Superior temporal gyrus (tissue), 1 donor: ENCODE measurements at regions not wholly inside any gene's neighbourhood (a gene's known extent, or its start where the extent isn't known, plus 50 kb on each side); places are given as distances from the start of the nearest gene placed in this dataset.

ENCODE experiments used
- DNase-seq: peaks from one replicate; pipeline ENCODE4 v3.0.0-alpha.2; 2016; ENCODE audit errors: extremely low spot score

DNA sequence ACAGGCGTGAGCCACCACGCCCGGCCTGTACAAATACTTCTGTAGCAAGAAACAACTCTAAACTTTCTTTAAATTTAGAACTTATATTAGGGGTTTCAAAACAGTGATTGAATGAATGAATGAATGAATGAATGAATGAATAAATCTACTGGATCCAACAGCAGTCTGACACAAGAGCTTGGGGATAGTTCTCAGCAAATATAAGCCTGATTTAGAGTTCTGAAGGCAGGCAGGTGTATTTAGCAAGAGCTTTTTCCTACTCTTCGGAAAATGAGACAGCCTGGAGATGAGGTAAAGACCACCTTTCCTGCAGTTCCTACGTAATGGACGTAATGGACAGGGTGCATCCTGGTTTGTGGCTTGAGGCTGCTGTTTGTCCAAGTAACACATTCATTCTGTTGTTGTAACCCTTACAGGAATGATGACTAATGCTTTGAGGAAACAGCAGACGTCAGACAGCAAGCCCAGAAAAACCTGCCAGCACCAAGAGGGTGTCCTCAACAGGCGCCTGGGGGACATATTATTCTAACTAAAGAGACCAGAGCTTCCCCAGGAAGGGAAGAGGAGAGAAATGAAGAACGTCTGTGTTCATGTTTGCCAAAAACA lies 277.4 kb upstream of the SOX5 start:
- no peak for DNase-seq

DNA sequence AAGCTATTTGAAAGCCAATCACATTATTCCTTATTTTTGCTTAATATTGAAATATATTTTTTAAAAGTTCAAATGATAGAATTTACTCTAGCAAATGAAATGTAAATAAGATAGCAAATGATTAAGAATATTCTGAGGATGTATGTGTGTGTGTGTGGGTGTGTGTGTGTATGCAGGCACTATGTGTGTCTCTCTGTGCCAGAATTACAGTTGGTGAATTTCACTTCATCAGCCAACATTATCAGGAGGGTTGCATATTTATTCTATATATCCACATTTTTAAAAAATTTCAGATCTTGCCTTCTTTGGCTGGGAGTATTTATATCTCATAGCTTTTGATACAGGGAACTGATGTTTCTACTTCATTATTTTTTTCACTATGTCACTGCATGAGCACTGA lies 274.9 kb upstream of the SOX5 start:
- DNase-seq: no peak

DNA sequence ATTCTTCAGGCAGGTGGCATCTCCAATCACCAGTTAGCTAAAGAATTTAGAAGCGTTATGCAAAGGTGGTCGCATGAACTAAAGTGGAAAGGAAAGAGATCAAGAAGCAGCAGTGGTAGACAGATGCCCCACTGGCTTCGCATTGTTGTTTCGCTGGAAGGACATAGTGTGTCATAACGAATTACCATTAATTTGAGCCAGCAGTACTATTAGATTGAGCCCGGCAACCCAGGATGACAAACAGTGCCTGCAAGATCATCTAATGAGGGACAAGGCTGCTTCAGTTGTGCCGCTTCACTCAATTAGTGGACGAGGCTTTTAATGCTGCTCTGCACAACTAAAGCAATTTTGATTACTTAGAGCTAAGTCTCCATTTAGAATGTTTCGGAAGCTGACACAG lies 274.5 kb upstream of the SOX5 start:
- DNase-seq: no peak

DNA sequence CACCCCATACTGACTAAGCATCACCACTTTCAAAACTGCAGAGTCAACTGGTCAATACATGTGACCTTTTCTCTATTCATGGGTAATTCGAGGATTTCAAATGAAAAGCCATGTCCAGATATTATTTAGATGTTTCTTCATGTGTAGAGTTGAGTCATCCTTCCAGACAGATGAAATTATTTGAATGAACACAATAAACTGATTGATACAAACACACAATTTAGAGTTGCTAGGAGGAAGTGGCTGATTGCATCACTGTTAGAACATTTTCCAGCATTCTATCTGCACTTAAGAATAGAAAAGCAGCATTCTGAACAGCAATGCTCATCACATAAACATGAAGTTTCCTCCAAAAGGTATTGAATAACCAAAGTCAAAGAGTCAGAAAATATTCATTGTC lies 273.5 kb upstream of the SOX5 start:
- DNase-seq: no peak

DNA sequence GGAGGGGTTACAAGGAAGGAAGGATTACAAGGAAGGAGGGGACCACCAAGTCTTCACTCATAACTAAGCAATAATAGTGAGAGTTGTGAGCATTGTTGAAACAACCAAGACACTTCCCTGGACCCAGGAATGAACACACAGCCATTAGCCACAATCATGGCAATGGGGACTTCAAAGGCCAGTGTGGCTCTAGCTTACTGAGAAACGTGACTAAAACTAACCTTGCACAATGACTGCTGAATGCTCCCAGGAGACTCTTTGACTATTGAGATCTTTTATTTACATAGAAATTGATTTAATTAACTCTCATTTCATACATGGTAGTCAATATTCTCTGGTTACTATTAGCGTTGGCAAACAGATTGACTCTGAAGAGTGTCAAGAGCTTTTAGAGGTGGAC lies 263.0 kb upstream of the SOX5 start:
- DNase-seq: no peak

DNA sequence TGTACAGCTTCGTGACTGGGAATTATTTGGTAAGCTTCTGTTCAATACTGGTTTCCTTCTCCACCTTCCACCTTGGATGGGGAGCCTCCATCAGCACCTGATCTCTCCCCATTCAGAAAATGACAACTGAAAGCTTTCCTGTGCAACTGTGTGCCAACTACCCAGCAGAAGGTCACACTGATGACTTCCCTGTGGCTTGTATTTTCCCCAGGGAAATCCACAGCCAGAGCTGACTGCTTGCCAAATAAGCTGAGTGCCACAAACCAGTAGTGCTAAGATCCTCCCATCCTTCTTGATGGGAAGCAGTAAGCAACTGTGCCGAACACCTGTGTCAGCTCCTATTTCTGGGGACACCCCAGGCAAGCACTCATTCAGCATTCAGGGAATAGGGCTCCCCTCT lies 257.2 kb upstream of the SOX5 start:
- DNase-seq: no peak

DNA sequence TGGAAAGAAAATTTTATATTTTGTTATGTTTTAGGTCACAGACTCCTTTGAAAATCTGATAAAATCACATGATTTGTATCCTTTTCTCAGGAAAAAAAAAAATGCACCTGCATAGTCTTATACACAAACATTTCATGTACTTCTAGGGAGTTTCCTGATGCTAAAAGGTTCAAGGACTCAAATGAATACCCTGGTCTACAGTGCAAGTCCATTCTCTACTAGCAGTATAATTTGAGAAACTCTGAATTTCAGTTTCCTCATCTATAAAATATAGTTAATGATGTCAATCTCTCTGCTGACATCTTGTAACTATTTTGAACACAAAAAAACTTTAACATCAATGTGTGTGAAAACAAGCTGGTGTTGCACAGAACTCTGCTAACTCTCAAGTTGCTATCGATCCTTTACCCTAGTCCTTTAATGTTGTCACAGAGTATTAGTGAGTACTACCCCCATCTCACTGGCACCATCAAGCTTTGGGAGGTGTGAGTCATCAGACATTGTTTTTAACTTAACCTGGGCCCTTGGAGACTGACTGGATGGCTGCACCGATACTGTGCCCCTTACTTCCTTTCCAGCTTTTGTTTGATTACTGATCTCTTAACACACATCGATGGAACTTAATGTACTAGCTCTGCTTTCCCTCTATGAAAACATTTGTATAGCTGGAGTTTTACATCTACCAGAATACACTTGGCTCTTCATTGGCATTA lies 251.9 kb upstream of the SOX5 start:
- no peak for DNase-seq

DNA sequence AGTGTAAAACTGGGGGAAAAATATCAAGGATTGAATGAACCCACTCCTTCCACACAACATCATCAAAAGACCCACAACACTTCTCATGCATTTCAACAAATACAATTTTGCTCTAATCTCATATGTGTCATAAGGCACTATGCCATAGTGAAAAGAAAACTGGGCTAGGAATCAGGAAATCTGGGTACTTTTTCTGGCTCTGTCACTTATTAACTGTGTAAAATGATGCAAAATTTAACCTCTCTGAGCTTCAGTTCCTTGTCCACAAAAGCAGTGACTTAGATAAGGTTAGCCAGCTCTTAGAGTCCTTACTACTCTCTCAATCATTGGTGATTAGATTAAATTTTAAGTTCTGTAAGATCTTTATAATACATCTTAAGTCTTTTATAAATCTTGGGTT lies 250.5 kb upstream of the SOX5 start:
- DNase-seq: no peak

DNA sequence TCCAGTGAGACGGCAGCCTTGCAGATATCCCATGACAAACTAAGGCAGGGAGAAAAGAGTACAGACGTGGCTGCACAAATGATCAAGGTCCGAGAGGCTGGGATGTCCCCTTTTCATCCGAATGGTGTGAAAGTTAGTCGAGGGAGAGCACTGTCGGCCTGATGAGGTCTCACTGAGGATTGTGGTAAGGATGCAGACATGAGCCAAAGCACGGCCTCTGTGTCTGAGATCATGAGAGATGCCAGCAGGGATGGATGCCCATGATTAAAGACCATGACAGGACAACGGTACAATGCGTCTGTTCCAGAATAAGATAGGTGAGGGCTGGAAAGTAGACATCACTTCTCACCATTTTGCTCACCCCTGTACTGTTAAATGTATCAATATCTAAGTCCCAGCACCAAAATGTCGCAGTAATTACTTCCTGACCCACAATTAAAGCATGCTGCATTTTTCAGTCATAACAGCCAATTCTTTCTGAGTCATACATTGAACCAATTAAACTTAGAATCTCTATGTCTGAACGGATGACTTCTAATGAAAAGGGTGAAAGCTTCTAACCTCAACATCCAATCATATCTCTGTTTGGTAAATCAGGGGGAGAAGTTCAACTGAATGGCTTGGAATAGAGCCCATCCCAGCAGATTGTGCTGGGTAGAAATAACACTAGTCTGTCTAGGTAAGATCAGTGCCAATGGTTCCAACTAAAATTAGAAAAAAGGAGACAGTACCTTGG lies 249.6 kb upstream of the SOX5 start:
- DNase-seq: no peak

DNA sequence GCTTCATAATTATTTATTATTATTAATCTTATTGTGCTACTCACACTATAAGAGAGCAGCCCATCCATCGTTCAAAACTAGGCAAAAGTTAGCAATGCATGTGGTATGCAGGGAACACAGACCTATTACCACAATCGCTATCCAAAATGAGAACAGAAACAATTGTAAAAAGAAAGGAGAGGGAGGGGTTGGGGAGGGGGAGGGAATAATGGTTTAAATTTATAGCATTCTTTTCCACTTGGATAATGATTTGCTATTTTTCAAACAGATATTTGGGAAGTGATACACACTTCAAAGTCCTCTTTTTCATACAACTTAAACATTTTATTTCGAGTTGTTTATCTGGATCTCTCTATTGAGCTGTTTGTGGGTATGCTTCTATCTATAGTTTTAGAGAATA lies 248.6 kb upstream of the SOX5 start:
- DNase-seq: no peak

DNA sequence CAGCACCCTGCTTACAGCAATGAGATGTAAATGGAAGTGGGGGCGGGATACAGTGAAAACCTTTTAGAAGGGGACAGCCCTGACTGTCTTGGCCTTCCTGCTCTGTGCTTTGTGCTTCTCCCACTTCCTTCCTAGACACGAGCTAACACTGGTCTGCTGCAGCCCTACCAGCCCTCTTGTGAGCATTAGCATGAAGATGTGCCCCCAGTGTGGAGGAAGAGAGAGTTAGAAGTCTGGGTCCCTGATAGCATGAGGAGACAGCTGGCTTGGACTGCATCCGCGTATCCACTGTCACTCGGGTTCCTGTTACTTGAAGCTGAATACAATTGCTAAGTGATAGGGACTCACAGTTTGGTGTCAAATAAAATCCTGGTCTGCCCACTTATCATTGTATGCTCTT lies 248.1 kb upstream of the SOX5 start:
- DNase-seq: no peak

DNA sequence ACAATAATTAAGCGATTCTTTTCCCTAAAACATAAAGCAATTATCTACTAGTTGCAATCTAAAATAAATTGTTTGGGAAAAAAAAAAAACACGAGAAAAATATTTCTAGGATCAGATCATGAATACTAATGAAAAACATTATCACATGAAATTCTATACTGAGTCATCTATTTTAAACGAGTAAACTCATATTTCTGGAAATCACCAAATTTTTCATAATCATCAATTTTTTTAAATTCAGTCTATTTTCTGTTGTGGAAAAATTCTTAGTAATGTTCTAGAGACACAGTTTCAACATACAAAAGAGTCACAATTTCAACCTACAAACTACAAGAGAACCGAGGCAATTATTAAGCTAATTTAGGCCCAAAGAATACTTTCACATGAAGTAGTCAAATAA lies 245.6 kb upstream of the SOX5 start:
- DNase-seq: no peak

DNA sequence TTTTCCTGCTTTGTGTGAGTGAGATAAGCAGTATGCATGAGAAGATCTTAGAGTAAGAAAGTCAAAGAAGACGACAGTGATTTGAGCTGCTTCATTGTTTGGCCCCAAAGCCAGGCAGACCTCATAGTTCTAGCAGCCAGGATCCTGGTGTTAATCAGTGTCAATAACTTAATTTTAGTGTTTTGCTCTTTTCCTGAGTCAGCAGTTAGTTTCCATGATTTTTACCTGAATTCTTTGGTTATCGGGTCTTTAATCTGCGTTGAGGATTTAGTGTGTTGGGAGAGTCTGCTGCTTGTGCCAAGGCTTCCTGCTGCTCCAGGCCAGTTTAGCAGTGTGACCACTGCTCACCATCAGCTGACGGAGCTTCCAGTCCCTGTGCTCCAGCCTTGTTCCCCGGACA lies 241.6 kb upstream of the SOX5 start:
- DNase-seq: no peak

DNA sequence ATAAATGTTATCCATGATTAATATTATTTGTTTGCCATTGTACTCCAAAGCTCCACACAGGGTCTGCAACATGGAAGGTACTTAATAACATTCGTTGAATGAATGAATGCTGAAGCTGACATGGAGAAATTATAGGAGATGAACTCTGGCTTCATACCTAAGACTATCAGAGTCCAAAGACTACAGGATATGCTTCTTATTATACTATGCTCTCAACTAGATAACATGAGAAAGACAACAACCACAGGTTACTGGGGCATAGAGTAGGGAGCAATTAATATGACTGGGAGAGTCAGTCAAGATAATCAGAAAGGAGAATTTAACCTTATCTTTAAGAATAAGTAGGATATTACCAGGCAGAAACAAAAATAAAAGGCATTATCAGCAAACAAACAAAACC lies 236.3 kb upstream of the SOX5 start:
- no peak for DNase-seq

DNA sequence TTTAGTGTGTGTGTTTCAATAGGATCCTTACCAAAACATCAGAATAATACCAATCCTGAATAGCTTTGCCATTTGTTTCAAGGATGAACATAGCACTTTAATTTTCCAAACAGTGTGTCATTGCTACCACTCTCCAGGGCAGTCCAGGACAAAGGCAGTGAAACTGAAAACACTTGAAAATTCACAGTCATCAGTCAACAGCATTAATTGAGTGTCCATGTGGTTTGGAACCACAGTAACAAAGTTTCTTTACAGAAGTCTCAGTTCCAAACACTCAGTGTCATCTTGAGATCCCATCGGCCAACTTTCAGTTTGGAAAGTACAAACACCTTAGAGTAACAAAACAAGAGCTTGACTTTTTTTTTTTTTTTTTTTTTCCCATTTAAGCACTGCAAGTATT lies 228.4 kb upstream of the SOX5 start:
- DNase-seq: no peak

DNA sequence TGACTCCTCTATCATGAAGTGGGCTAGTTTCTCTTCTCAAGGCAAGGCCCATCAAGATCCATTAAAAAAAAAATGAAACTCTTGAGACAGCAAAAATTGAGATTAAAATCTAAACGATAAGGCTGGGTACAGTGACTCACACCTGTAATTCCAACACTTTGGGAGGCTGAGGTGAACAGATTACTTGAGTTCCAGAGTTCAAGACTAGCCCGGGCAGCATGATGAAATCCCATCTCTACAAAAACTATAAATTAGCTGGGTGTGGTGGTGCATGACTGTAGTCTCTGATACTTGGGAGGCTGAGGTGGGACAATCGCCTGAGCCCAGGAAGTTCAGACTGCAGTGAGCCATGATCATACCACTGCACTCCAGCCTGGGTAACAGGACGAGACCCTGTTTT lies 226.5 kb upstream of the SOX5 start:
- no peak for DNase-seq

DNA sequence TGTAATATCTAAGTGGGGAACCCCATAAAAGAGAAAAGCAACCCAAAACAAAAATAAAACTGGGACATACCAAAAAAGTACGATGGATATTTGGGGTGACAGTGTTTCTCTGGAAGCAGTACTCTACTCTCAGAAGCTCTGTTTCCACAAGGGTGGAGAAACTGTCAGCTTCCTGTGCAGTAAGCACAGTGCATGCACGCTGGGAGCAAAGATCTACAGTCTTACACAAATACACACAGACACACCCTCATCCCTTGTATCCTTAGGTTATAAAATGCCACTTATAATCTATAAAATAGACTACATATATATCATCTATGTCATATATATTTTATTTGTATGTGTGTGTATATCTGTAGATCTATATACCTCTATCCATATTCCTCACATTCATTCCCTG lies 225.8 kb upstream of the SOX5 start:
- DNase-seq: no peak

DNA sequence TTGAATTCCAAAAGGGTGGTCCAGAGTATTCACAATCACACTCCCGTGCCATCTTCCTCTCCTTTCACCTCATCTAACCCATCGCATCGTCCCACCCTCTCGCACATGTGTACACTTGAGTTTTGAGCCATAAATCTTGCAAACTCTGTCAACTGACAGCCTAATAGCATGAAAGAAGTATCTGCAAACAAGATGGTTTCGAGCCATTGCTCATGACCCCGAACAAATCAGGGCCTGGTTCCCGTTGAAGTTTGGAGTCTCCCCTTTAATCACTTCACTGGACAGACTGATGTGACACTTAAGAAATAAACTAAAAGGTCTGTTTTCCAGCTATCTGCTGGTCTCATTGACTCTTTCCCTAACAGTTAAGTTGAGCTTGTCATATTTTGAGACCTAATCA lies 223.6 kb upstream of the SOX5 start:
- DNase-seq: no peak

DNA sequence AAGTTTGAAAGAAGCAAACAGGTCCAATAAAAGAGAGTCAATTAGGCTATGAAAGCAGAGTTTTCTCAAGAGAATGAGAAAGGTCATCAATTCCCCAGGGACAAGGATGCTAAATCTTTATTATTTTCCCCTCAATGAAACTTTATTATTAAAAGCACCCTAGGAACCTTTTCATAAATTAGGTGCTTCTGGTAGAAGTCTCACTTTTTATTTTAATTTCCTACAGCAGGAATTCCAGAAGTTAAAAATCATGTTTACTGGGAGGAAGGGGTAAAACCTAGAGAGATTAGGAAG lies 223.2 kb upstream of the SOX5 start:
- DNase-seq: no peak

DNA sequence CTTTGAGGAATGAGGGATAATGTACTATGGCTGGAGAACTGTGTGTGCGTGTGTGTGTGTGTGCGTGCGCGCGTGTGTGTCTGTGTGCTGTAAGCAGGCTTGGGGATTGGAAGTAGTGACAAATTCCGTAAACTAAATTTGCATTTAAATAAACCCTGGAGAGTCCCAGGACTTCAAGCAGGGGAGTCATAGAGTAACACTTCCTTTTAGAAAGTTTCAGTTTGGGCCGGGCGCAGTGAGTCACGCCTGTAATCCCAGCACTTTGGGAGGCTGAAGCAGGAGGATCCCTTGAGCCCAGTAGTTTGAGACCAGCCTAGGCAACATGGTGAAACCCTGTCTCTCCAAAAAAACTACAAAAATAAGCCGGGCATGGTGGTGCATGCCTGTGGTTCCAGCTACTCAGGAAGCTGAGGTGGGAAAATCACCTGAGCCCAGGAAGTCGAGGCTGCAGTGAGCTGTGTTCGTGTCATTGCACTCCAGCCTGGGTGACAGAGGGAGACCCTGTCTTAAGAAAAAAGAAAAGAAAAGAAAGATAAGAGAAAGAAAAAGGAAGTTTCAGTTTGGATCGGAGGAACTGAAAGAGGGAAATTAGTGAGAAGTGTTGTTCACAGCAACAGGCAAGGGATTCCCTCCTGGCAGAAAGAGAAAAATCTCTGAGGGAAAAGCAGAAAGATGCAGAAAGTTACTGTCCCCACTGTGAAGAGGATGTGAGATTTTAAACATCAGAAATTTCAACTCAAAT lies 222.7 kb upstream of the SOX5 start:
- no peak for DNase-seq

DNA sequence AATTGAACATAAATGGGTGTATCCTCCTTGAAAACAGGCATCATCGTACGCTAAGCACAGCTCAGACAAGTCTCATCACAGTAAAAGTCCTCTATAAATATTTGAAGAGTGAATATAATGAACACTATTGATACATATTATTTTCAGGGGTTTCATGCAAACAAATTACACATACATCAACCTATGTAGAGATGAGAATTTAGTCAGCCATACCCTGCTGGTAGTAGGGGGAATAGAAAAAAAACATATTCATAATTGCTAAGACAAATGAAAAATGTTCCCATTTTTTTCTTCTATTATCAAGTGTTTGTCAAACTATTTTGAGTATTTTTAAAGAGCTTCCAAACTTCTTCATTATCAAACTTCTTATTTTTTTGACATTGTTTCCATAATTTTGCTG lies 205.6 kb upstream of the SOX5 start:
- no peak for DNase-seq

DNA sequence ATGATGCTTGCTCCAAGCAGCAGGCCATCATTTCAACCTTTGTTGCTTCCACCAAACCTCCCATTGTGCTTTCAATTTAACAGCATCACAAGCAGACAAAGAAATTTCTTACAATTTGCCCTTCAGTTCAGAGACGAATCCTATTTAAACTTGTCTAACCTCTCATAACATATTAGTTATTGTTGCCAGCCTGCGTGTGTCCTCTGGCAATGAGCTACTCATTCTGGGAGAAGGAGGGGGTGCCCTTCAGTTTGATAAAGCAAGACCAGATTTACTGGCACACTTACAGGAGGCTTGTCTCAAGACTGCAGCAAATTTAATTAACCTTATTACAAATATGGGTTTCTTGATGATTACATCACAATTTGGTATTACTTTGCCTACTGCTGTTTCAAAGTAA lies 203.6 kb upstream of the SOX5 start:
- DNase-seq: no peak

DNA sequence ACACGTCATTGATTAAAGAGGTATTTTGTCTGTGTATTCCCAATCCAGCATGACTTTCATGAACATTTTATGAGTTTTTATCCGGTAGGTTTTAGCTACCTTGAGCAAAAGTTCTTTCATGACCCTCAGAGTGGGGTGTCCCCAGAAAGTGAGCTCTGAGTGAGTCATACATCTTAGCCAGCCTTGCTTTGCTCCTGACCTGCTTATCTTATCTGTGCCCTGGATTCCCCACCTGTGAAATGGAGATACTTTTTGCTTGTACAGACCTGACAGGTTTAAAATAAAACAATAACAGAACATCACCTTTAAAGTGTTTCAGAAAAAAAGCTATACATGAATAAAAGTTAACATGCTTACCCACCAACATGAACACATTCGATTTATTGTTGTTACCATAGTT lies 202.8 kb upstream of the SOX5 start:
- DNase-seq: no peak
